Keratinocyte (primary cell): ENCODE measurements at regions not wholly inside any gene's neighbourhood (a gene's known extent, or its start where the extent isn't known, plus 50 kb on each side); places are given as distances from the start of the nearest gene placed in this dataset.
A peak's percentile ranks its signal among the peaks of the same experiment; 100 is the strongest.

ENCODE experiments used
- DNase-seq: peaks from one replicate; pipeline ENCODE4 v3.0.0-alpha.2; 2011; ENCODE audit warnings: low read depth, missing footprints, low spot score
- FAIRE-seq: peaks from 2 replicates; lab custom pipeline; 2011; peaks lifted over from hg19 to GRCh38; lab: Jason Lieb, UNC
- H2AFZ ChIP-seq: 2 replicates; pipeline ENCODE4 v1.6.0; 2012; ENCODE audit warnings: low read length, control low read depth, inconsistent platforms; ENCODE audit not compliant: control insufficient read depth
- H3K27ac ChIP-seq: 2 replicates; pipeline ENCODE4 v1.5.1; 2011; ENCODE audit warnings: low read length; ENCODE audit not compliant: control insufficient read depth, insufficient read depth
- H3K27me3 ChIP-seq: 3 replicates; pipeline ENCODE4 v1.6.0; 2011; ENCODE audit warnings: low read length; ENCODE audit not compliant: control insufficient read depth, insufficient read depth; ENCODE audit errors: extremely low read depth
- H3K36me3 ChIP-seq, 2 experiments: 2 replicates in 1 of 2; 3 replicates in 1 of 2; pipeline ENCODE4 v1.5.1; 2011; ENCODE audit warnings: low read length in 2 of 2, mild to moderate bottlenecking in 1 of 2; ENCODE audit not compliant: control insufficient read depth in 2 of 2, insufficient read depth in 2 of 2; ENCODE audit errors: extremely low read depth in 1 of 2
- H3K4me1 ChIP-seq: 3 replicates; pipeline ENCODE4 v1.5.1; 2011; ENCODE audit warnings: low read length; ENCODE audit not compliant: control insufficient read depth, insufficient read depth; ENCODE audit errors: extremely low read depth
- H3K4me2 ChIP-seq: 3 replicates; pipeline ENCODE4 v1.6.0; 2011; ENCODE audit warnings: low read depth, low read length; ENCODE audit not compliant: control insufficient read depth, insufficient read depth; ENCODE audit errors: extremely low read depth
- H3K4me3 ChIP-seq, 3 experiments: fragments of 200-600 bp in 1 of 3; sonication (generic) in 1 of 3; 2 replicates in 2 of 3; 3 replicates in 1 of 3; pipeline ENCODE4 v1.5.1; 2011 to 2016; ENCODE audit warnings: low read length in 3 of 3, mild to moderate bottlenecking in 3 of 3, control low read depth in 2 of 3, inconsistent platforms in 1 of 3, low read depth in 1 of 3, mixed read lengths in 1 of 3, mixed run types in 1 of 3, moderate library complexity in 1 of 3; ENCODE audit not compliant: control insufficient read depth in 2 of 3, insufficient read depth in 2 of 3; ENCODE audit errors: extremely low read depth in 1 of 3
- H3K79me2 ChIP-seq: 2 replicates; pipeline ENCODE4 v1.6.0; 2012; ENCODE audit warnings: low read length; ENCODE audit not compliant: control insufficient read depth, insufficient read depth
- H3K9ac ChIP-seq: 3 replicates; pipeline ENCODE4 v1.6.0; 2011; ENCODE audit warnings: low read length; ENCODE audit not compliant: control insufficient read depth, insufficient read depth; ENCODE audit errors: extremely low read depth
- H3K9me1 ChIP-seq: 3 replicates; pipeline ENCODE4 v1.6.0; 2011; ENCODE audit warnings: low read length; ENCODE audit not compliant: control insufficient read depth, insufficient read depth; ENCODE audit errors: extremely low read depth
- H3K9me3 ChIP-seq: 2 replicates; pipeline ENCODE4 v1.5.1; 2012; ENCODE audit warnings: low read depth, low read length; ENCODE audit not compliant: control insufficient read depth
- H4K20me1 ChIP-seq: 3 replicates; pipeline ENCODE4 v1.6.0; 2011; ENCODE audit warnings: low read length; ENCODE audit not compliant: control insufficient read depth, insufficient read depth; ENCODE audit errors: extremely low read depth
- EZH2 ChIP-seq: IDR thresholded peaks from one replicate; pipeline ENCODE4 v1.6.1; 2012; ENCODE audit warnings: inconsistent platforms, mild to moderate bottlenecking, low read length, moderate library complexity
- dilution Hi-C: fragments of 300-500 bp; cut with MboI; formaldehyde crosslinking; loops from one replicate; pipeline ENCODE4 v1.7.0; 2020; ENCODE audit warnings: low sequenced_read_pairs; ENCODE audit not compliant: extremely low pct_ligation_motif_present
- TF ChIP-seq, protein P1 (sequence below), 3 experiments: IDR thresholded peaks in 1 of 3; conservative IDR thresholded peaks in 1 of 3; optimal IDR thresholded peaks in 1 of 3; 2 replicates in 2 of 3; 3 replicates in 1 of 3; pipeline versions ENCODE3 to v1.5.1; 2011; ENCODE audit warnings: low read length in 3 of 3, mild to moderate bottlenecking in 3 of 3, moderate library complexity in 2 of 3, control low read depth in 1 of 3, inconsistent platforms in 1 of 3; ENCODE audit not compliant: insufficient read depth in 2 of 3; ENCODE audit errors: extremely low read depth in 1 of 3

DNA sequence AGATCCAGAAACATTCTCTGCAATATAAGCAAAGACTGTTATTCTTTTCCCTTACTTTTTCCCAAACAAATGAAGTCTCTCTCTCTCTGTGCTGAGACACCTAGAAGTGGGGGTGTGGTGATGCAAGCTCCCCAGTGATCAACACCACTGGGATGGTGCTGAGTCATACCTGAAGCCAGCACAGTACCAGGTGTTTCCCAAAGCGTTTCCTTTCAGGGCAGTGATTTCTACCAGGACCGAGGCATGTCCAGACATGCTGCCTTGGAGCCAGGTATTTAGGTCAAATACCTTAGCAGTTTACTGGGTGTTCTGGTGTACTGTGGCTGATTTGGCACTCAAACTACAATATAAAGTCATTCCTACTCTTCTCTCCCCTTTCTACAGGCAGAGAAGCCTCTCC, 726.5 kb downstream of the FAM133A start:
- H3K27me3 ChIP-seq: no peaks in the 10 kb centered on the region
- H3K9me1 ChIP-seq: no peaks in the 10 kb centered on the region
- H3K27ac ChIP-seq: peak overlapping the region; percentile 36
- no peak overlapping the region for H3K9ac ChIP-seq
- dilution Hi-C loops: no loop called here
- DNase-seq: peak; percentile 92
- FAIRE-seq: peak; percentile 98
- no peaks in the 10 kb centered on the region for H3K9me3 ChIP-seq
- TF ChIP-seq EZH2: no peak
- TF ChIP-seq, protein P1, sequence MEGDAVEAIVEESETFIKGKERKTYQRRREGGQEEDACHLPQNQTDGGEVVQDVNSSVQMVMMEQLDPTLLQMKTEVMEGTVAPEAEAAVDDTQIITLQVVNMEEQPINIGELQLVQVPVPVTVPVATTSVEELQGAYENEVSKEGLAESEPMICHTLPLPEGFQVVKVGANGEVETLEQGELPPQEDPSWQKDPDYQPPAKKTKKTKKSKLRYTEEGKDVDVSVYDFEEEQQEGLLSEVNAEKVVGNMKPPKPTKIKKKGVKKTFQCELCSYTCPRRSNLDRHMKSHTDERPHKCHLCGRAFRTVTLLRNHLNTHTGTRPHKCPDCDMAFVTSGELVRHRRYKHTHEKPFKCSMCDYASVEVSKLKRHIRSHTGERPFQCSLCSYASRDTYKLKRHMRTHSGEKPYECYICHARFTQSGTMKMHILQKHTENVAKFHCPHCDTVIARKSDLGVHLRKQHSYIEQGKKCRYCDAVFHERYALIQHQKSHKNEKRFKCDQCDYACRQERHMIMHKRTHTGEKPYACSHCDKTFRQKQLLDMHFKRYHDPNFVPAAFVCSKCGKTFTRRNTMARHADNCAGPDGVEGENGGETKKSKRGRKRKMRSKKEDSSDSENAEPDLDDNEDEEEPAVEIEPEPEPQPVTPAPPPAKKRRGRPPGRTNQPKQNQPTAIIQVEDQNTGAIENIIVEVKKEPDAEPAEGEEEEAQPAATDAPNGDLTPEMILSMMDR (optimal IDR thresholded peaks at IDR 0.05 in 1 of 3, IDR thresholded peaks at IDR 0.05 in 1 of 3, conservative IDR thresholded peaks at IDR 0.05 in 1 of 3; ENCODE audit: extremely low read depth in 1 of 3, insufficient read depth in 2 of 3, low read length in 3 of 3): no peak
- no peaks in the 10 kb centered on the region for H4K20me1 ChIP-seq
- H3K4me2 ChIP-seq: peak overlapping the region; percentile 44
- H3K36me3 ChIP-seq: no peaks in the 10 kb centered on the region
- H3K79me2 ChIP-seq: no peaks in the 10 kb centered on the region
- H2AFZ ChIP-seq: peak overlapping the region; percentile 34
- no peak overlapping the region for H3K4me3 ChIP-seq
- peaks cover 17% of the 10 kb centered on the region for H3K4me1 ChIP-seq

GRCh38 chrX:94401426-94401825, 727.4 kb downstream of the FAM133A start:
- DNase-seq: no peak
- TF ChIP-seq EZH2: no peak
- TF ChIP-seq, protein P1 (optimal IDR thresholded peaks at IDR 0.05 in 1 of 3, IDR thresholded peaks at IDR 0.05 in 1 of 3, conservative IDR thresholded peaks at IDR 0.05 in 1 of 3; ENCODE audit: extremely low read depth in 1 of 3, insufficient read depth in 2 of 3, low read length in 3 of 3): no peak
- no peaks in the 10 kb centered on the region for H4K20me1 ChIP-seq
- no peak overlapping the region for H3K9ac ChIP-seq
- H3K27ac ChIP-seq: peak overlapping the region; percentile 36
- no peak overlapping the region for H3K4me2 ChIP-seq
- H3K4me1 ChIP-seq: peaks cover 17% of the 10 kb centered on the region
- no peaks in the 10 kb centered on the region for H3K9me1 ChIP-seq
- H3K79me2 ChIP-seq: no peaks in the 10 kb centered on the region
- no peaks in the 10 kb centered on the region for H3K27me3 ChIP-seq
- dilution Hi-C loops: no loop called here
- no peaks in the 10 kb centered on the region for H3K9me3 ChIP-seq
- no peak for FAIRE-seq
- no peak overlapping the region for H2AFZ ChIP-seq
- H3K36me3 ChIP-seq: no peaks in the 10 kb centered on the region
- no peak overlapping the region for H3K4me3 ChIP-seq
